Spinal cord (tissue), 9 donors: ENCODE measurements at regions not wholly inside any gene's neighbourhood (a gene's known extent, or its start where the extent isn't known, plus 50 kb on each side); places are given as distances from the start of the nearest gene placed in this dataset.
"Not testable (repeated sequence)": the region's sequence is repeated elsewhere in the genome, so short reads cannot be mapped to it uniquely, and the experiment has no call there.

Experiments used
- DNase-seq, 6 donors: peaks; one replicate each; pipeline versions ENCODE4 v3.0.0 to v3.0.0-alpha.2; 2013 to 2015; ENCODE audit warnings: low spot score in 6 of 6, low read depth in 4 of 6
- H3K27ac ChIP-seq: one replicate; pipeline ENCODE4 v1.5.1; 2013; ENCODE audit warnings: low read depth, low read length, control low read depth
- H3K27me3 ChIP-seq: one replicate; pipeline ENCODE4 v1.6.1; 2013; ENCODE audit warnings: low read length; ENCODE audit not compliant: control insufficient read depth, insufficient read depth
- H3K36me3 ChIP-seq: one replicate; pipeline ENCODE4 v1.6.1; 2013; ENCODE audit warnings: low read length; ENCODE audit not compliant: control insufficient read depth, insufficient read depth
- H3K4me1 ChIP-seq: one replicate; pipeline ENCODE4 v1.6.1; 2013; ENCODE audit warnings: low read length; ENCODE audit not compliant: control insufficient read depth, insufficient read depth
- H3K4me3 ChIP-seq: one replicate; pipeline ENCODE4 v1.5.1; 2013; ENCODE audit warnings: low read depth, low read length, control low read depth
- H3K9me3 ChIP-seq: one replicate; pipeline ENCODE4 v1.6.1; 2013; ENCODE audit warnings: low read length; ENCODE audit not compliant: control insufficient read depth, insufficient read depth
- WGBS: methylation state at CpG from one replicate; pipeline ENCODE4 v1.1.5; 2013; ENCODE audit warnings: missing lambda C conversion rate; ENCODE audit not compliant: insufficient coverage; 5-methylcytosine and 5-hydroxymethylcytosine counted together
- donor health status: healthy.

DNA sequence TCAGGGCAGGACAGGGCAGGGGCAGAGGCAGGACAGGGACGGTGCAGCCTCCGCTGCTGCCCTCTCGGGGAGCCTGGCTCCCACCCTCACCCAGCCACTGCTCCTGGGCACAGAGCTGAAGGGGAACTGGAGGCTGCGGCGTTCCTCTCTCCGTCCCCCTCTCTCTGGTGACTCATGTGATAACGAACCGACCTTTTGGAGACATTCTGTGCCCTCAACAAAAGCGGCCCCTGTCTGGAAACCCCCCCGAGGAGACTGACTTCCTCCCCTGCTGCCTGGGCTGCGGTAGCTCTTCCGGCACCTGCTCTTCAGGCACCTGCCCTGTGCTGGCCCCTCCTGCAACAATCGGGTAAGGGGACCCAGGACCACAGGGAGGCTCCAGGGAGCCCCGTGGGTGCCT, 5419.6 kb upstream of the TPTE start:
- not testable (repeated sequence) for H3K27me3 ChIP-seq, H3K36me3 ChIP-seq, H3K4me3 ChIP-seq, H3K27ac ChIP-seq, H3K9me3 ChIP-seq, H3K4me1 ChIP-seq, DNase-seq
- WGBS, result 41% methylated on average over 5 of the region's 14 CpGs

GRCh38 chr21:5103880-5104561, 5417.4 kb upstream of the TPTE start:
- not testable (repeated sequence) for H3K27ac ChIP-seq, H3K27me3 ChIP-seq, DNase-seq, H3K9me3 ChIP-seq, H3K4me1 ChIP-seq, H3K4me3 ChIP-seq, H3K36me3 ChIP-seq
- no CpG with 5 or more reads among the region's 27 CpGs for WGBS

DNA sequence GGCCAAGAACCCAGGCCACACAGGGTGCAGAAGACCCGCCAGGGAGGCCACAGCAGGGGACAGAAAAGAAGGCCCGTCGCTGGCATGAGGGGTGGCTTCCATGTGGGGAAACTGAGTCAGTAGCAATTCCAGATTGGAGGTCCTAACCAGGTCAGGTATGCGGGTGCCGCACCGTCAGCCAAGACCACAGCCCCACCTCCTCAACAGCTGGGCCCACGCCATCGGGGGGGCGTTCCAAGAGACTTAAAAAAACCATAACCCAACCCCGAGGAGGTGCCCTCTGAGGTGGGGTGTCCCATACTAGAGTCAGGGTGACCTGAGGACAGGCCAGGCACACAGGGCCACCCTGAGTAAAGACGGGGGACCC, 5416.8 kb upstream of the TPTE start:
- H3K9me3 ChIP-seq, H3K27ac ChIP-seq, H3K4me1 ChIP-seq, H3K27me3 ChIP-seq, DNase-seq, H3K36me3 ChIP-seq, H3K4me3 ChIP-seq: not testable (repeated sequence)
- WGBS, result no CpG with 5 or more reads among the region's 11 CpGs

GRCh38 chr21:5105939-5106708, 5415.3 kb upstream of the TPTE start:
- H3K4me3 ChIP-seq, H3K36me3 ChIP-seq, H3K4me1 ChIP-seq, H3K27me3 ChIP-seq, DNase-seq, H3K27ac ChIP-seq, H3K9me3 ChIP-seq: not testable (repeated sequence)
- no CpG with 5 or more reads among the region's 35 CpGs for WGBS

DNA sequence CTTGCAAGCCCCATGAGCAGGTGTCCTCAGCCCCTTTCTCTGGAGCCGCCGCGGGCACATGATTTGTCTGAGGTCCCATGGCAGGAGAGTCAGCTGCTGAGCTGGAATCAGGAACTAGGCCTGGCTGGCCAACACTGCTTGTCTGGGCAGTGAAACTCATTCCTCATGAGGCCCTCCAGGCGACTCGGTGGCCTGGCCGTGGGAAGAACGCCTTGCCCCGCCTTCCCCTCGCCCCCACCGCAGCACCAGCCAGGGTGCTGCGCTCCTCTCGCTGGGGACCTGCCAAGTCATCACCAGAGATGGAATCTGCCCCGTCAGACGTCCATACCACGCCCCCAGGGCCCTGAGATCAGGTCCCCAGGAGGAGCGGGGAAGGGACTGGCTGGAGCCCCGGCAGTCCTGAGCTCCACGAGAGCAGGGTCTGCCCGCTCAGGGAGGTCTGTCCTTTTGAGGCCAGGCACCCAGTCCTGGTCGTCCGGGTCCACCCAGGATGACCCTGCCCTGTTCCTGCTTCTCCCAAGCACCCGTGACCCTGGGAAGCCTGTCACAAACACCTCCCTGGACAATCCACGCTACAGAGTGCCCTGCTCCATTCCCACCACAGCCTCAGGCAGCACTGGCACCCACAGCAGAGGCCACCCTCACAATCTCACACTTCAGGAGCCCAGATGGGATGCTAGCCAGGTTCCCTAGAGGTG, 5414.5 kb upstream of the TPTE start:
- WGBS, result no CpG with 5 or more reads among the region's 23 CpGs
- not testable (repeated sequence) for H3K9me3 ChIP-seq, H3K4me3 ChIP-seq, DNase-seq, H3K4me1 ChIP-seq, H3K27ac ChIP-seq, H3K36me3 ChIP-seq, H3K27me3 ChIP-seq

DNA sequence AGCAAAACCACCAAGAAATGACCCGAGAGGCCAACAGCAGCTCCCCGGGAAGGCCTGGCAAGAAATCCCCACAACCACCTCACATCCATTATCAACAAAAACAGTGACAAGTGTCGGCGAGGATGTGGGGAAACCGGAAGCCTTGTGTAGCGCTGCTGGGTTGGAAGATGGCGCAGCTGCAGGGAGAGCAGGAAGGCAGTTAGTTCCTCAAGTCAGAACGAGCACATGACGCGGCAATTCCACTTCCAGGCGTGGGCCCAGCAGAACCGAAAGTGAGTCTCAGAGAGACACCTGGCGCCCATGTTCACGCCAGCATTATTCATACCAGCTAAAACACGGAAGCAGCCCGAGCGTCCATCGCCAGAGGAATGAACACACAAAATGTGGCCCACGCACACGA, 5413.7 kb upstream of the TPTE start:
- H3K27ac ChIP-seq, H3K4me1 ChIP-seq, H3K36me3 ChIP-seq, H3K4me3 ChIP-seq, H3K27me3 ChIP-seq, DNase-seq, H3K9me3 ChIP-seq: not testable (repeated sequence)
- no CpG with 5 or more reads among the region's 20 CpGs for WGBS

- H3K4me3 ChIP-seq, H3K9me3 ChIP-seq, DNase-seq, H3K4me1 ChIP-seq, H3K36me3 ChIP-seq, H3K27me3 ChIP-seq, H3K27ac ChIP-seq: not testable (repeated sequence)
- no CpG with 5 or more reads among the region's 19 CpGs for WGBS
Observed at GRCh38 chr21:5108048-5108775, 5413.2 kb upstream of the TPTE start.

DNA sequence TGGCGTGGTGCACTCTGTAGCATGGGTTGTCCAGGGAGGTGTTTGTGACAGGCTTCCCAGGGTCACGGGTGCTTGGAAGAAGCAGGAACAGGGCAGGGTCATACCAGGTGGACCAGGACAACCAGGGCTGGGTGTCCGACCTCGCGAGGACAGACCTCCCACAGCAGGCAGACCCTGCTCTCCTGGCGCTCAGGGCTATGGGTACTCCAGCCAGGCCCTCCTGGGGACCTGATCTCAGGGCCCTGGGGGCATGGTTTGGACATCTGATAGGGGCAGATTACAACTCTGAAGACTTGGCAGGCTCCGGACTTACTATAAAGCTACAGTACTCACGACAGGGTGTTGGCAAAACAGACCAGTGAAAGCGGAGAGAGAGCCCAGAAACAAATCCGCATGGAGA, 5410.2 kb upstream of the TPTE start:
- not testable (repeated sequence) for H3K4me3 ChIP-seq, H3K27me3 ChIP-seq, H3K9me3 ChIP-seq, H3K27ac ChIP-seq, DNase-seq, H3K4me1 ChIP-seq, H3K36me3 ChIP-seq
- no CpG with 5 or more reads among the region's 10 CpGs for WGBS

- not testable (repeated sequence) for H3K27me3 ChIP-seq, H3K9me3 ChIP-seq, H3K27ac ChIP-seq, H3K4me3 ChIP-seq, H3K36me3 ChIP-seq, DNase-seq, H3K4me1 ChIP-seq
- no CpG with 5 or more reads among the region's 10 CpGs for WGBS
Observed at GRCh38 chr21:5113092-5113491, 5408.3 kb upstream of the TPTE start.
